NCI-H524 treated with DMSO at 0.1 percent for 48 hours (cell line): ENCODE measurements at regions not wholly inside any gene's neighbourhood (a gene's known extent, or its start where the extent isn't known, plus 50 kb on each side); places are given as distances from the start of the nearest gene placed in this dataset.

ENCODE experiments used
- DNase-seq: peaks from one replicate; lab custom pipeline; 2025; lab: John Stamatoyannopoulos, UW

DNA sequence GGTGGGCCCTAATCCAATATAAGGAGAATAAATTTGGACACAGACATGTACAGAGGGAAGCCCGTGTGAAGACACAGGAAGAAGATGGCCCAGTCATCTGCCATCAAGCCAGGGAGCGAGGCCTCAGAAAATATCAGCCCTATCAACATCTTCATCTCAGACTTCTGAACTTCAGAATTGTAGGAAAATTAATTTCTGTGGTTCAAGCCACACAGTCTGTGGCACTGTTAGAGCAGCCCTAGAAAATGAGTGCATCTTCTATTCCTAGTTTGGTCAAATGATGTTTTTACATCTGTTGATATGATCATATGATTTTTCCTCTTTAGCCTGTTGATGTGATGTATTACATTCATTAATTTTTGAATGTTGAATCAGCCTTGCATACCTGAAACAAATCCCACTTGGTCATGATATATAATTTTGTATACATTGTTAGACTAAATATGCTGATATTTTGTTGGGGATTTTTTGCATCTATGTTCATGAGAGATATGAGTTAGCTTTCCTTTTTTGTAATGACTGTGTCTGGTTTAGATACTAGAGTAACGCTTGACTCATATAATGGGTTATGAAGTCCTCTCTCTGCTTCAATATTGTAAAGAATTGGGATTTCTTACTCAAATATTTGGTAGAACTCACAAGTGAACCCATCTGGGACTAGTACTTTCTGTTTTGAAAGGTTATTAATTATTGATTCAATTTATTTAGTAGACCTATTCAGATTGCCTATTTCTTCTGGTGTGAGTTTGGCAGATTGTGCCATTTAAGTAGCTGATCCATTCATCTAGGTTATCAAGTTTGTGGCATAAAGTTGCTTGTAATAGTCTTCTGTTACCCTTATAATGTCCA, 451.4 kb downstream of the EIPR1 start:
- no peak for DNase-seq

GRCh38 chr2:2922156-2922555, 455.5 kb downstream of the EIPR1 start:
- no peak for DNase-seq

- DNase-seq, result no peak
Observed at GRCh38 chr2:2921011-2921720, 456.5 kb downstream of the EIPR1 start.

DNA sequence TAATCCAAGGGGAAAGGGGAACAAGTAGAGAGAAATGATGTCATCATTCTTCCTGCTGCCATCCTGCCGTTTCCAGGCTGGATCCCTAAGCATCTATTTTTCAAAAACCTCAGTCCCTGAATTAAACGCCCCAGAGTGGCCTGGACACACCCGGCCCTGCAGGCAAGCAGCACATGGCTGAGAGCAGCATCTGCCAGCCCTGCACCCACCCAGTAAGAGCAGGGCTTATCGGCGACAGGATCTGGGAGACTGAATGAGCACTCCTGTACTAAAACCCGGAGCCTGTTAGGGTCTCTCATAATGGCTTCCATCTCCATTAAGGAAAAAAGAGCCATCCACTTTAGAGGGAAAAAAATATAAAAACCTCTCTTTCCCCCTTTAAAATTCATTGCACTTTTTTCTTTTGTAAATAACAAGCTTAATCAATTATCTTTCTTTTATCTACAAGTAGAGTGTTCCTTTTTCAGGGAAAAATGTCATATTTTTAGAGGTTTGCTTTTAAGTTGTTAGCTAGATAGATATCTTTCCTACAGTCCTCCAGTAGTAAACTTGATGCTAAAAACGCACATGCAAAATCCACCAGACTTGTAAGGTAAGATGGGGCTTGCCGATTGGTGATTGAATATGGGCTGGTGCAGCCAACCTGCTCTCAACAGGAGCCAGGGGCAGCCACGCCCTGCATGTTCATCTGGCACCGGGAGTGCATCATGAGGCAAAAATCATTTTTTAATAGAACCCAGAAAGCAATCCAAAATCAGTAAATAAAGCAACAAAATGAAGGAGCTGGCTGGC, 457.8 kb downstream of the EIPR1 start:
- peak; percentile 86 for DNase-seq

- DNase-seq, result no peak
Observed at GRCh38 chr2:2919026-2919425, 458.6 kb downstream of the EIPR1 start.

DNA sequence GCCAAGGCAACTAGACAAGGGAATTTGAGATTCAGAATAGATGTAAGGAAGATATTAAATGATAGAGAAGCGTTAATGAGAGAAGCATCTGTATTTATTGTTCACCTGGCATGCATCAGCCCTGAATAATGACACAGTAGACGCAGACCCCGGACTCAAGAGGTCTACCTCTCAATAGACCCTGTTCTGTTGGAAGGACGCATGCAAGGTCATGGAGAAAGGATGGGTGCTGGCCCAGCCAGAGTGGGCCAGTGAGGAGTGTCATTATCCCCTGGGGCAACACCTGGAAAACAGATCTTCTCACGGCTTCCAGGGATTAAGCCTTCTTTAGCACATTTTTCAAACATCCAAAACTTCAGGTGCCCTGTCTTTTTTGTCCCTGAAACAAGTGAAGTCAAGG, 461.0 kb downstream of the EIPR1 start:
- no peak for DNase-seq

- DNase-seq, result no peak
Observed at GRCh38 chr2:2914252-2914651, 463.4 kb downstream of the EIPR1 start.

- no peak for DNase-seq
Observed at GRCh38 chr2:2913601-2914120, 464.0 kb downstream of the EIPR1 start.

DNA sequence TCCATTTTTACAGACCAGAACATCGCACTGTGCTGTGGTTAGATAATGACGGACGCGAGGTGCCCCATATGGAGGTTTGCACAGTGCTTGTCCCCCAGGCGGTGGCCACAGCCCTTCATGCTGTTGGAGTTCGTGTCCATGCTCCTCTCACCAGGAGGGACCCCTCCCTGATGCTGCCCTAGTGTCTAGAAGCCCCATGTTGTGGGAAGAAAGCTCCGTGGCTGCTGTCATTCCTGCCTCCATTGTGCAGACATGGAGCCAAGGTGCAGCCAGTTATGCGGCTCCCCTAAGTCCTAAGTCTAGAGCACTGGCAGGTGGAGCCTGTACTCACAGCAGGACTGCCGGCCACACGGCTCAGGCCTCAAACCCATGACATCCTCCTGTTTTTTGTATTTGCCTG, 464.9 kb downstream of the EIPR1 start:
- no peak for DNase-seq

DNA sequence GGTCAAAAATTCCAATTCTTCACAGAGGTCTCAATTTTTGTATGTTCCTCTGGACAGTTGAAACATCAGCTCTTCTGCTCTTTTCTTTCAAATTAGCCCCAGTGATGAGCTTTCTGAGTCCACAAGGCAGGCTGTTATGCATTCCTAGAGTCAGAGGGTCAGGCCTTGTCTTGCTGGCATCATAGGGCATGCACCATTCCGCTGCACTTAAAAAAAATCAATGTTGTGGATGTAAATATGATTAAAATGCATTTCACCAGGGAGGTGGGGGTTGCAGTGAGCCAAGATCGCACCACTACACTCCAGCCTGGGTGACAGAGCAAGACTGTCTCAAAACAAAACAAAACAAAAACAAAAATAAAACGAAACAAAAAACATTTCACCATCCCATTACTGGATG, 465.3 kb downstream of the EIPR1 start:
- DNase-seq, result no peak

- no peak for DNase-seq
Observed at GRCh38 chr2:2910259-2910658, 467.4 kb downstream of the EIPR1 start.

GRCh38 chr2:2909086-2910035, 468.3 kb downstream of the EIPR1 start:
- DNase-seq, result no peak

DNA sequence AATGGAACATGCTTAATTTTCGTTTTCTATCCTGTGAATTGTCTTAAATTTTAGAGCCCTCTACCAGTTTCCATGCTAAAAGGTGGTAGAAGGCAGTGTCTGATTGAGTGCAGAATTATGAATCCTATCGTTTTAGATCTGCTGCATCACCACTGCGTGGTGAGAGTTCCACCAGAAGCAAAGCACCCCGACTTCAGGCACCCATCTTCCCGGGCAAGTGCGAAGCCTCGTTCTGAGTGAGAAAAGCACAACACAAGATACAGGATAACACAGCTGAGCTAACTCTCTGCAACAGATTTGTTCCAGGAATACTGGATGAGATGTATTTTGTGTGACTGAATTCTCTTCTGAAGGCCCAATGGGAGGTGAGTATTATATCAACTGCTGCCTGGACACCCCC, 471.5 kb downstream of the EIPR1 start:
- DNase-seq, result no peak

- DNase-seq, result no peak
Observed at GRCh38 chr2:2904721-2905350, 472.8 kb downstream of the EIPR1 start.

DNA sequence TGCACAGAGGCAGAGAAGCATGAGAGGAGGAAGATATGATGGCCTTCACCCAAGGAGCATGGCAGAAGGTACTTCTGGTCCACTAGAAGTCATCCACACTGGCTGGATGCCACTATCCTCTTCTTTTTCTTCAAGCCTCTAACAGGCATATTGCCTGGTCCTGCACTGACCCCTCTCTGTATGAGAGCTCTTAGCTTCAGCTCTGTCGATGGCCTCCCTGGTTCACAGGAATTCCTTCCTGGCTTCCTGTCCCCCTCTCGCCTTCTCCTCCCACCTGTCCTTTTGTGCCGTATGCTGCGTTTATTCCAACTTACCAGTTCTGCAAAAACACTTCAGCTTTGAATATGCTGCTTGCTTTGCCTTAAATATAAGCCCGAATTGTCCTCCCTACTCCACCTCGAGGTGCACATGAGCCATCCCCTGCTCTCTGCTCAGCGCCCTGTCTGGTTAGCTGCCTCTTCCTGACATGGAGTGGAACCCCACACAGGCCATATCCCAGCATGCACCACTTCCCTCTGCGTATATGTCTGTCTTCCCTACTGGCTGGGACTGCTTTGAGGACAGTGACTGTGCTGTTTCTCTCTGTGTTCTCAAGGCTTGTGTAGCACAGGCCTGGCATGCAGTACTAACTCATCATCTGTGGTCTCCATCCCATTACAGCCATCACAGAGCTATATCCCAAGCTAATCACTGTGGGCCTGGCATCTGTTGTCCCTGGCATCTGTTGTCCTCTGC, 474.9 kb downstream of the EIPR1 start:
- no peak for DNase-seq

DNA sequence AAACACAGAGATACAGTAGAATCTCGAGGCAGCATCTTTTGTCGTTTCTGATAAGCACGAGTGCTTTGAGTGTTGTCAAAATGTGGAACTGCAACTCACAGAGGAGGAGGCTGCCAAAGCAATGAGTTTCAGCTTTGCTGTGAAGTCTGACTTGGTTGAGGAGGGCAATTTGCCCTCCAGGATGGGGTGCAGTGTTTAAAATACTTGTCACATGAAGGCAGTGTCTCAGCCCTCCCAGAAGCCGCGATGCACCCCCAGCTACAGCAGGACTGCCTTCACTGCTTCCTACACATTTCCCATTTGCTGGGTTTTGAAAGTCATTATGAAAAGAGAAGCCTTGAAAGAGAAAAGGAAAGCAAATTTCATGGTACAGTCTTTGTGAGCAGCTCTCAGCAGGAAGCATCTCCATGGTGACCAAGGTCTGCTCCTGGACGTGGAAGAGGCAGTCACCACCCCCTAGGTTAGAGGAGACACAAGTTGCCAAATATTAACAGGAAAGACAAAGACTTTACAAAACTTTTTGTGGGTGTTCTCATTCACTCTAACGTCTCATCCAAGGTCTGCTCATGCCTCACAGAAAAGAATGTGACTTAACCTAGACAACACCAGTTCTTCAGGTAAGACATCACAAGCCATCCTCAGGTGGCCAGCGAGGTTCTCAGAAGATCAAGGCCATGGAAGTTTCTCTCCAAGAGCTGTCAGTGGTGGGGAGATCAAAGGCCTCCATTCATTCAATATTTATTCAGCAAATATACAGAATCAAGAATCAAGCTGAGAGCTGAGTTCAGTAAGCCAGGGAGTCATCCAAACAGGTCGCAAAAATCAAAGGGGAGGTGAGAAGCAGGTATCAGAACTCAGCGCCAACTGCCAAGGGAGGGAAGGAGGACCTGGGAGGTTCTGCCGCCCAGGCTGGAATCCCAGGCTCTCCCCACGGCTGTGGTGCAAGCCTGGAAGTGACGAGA, 476.0 kb downstream of the EIPR1 start:
- no peak for DNase-seq

DNA sequence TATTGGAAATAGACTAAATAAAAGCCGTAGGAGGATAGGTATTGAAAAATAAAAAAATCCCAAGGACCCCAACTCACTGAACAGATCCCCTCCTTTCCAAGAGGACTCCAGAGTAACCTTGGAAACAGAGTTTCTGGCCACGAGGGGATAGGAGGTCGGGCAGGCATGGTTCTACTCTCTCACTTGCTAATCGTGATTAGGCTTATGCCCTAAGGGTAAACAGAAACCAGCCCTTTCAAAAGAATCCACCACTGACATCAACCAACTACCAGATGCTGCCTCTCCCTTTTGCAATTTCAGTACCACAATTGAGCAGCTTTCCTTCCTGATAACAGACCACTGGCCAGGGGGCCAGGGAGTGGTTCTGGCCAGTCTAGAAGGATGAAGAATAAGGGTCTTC, 477.8 kb downstream of the EIPR1 start:
- DNase-seq, result no peak

GRCh38 chr2:2898744-2899143, 478.9 kb downstream of the EIPR1 start:
- no peak for DNase-seq

GRCh38 chr2:2896643-2897042, 481.0 kb downstream of the EIPR1 start:
- no peak for DNase-seq
